HL-60 (cell line): ENCODE measurements at regions not wholly inside any gene's neighbourhood (a gene's known extent, or its start where the extent isn't known, plus 50 kb on each side); places are given as distances from the start of the nearest gene placed in this dataset.

Experiments used
- DNase-seq, 2 experiments: peaks; one replicate each; pipeline ENCODE4 v3.0.0-alpha.2; 2010 to 2020; ENCODE audit warnings: low read depth in 1 of 2, low spot score in 1 of 2
- H3K27ac ChIP-seq: fragments of 250-450 bp; sonication (Bioruptor Pico); replicated peaks from 2 replicates; pipeline ENCODE4 v1.5.1; 2020; ENCODE audit warnings: mild to moderate bottlenecking, moderate library complexity
- H3K27me3 ChIP-seq: fragments of 250-450 bp; sonication (Bioruptor Pico); 2 replicates; pipeline ENCODE4 v1.5.1; 2021; ENCODE audit warnings: mild to moderate bottlenecking, moderate library complexity; ENCODE audit not compliant: insufficient read depth, poor library complexity, severe bottlenecking
- H3K4me3 ChIP-seq: replicated peaks from 2 replicates; pipeline ENCODE4 v1.5.1; 2011; ENCODE audit warnings: mild to moderate bottlenecking, control low read depth, low read length; ENCODE audit not compliant: insufficient read depth
- GABPA ChIP-seq: IDR thresholded peaks from 2 replicates; pipeline ENCODE4 v1.6.1; 2012; ENCODE audit warnings: low read depth
- POLR2AphosphoS5 ChIP-seq: IDR thresholded peaks from 2 replicates; pipeline ENCODE4 v1.6.1; 2012; ENCODE audit warnings: low read depth
- SPI1 ChIP-seq: IDR thresholded peaks from 2 replicates; pipeline ENCODE4 v1.6.1; 2012; ENCODE audit warnings: low read depth, mild to moderate bottlenecking, borderline replicate concordance
- TF ChIP-seq, protein P1 (sequence below): IDR thresholded peaks from 2 replicates; pipeline ENCODE4 v1.6.1; 2012; ENCODE audit warnings: low read depth; ENCODE audit not compliant: insufficient replicate concordance
- TF ChIP-seq, protein P2 (sequence below): IDR thresholded peaks from one replicate; pipeline ENCODE4 v1.5.1; 2011; ENCODE audit warnings: low read length, control low read depth, inconsistent platforms; ENCODE audit not compliant: insufficient read depth

DNA sequence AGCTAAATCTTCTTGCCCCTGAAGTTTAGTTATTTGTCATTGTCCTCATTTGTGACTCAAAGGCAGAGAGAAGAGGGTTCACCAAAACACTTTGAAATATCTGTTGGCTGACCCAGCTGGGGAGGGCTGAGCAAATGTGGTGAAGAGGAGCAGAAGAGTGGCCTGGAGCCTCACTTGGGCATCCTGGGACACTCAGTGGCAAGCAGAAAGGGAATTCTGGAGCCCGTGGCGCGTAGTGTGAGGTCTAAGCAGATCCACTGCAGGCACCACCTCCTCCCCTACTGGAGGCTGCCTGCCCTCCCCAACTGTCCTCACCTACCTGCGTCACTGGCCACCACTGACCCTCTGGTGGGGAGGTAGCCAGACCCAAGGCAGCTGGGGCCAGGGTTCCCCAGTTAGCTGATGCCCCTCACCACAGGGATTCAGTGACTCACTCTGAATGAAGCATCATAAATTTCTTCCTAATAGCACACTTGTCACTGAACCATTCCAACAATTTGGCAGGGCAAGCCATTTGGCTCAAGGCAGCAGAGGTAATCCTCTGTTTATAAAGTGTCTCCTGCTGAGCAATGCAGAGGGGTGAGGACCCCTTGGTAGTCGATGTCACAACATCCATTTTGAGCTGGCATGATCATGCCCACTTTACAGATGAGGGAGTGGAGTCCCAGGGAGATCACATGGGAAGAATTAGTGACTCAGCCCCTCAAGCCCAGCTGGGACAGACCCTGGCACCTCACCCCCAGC lies 80.3 kb downstream of the NENF start:
- TF ChIP-seq, protein P1, sequence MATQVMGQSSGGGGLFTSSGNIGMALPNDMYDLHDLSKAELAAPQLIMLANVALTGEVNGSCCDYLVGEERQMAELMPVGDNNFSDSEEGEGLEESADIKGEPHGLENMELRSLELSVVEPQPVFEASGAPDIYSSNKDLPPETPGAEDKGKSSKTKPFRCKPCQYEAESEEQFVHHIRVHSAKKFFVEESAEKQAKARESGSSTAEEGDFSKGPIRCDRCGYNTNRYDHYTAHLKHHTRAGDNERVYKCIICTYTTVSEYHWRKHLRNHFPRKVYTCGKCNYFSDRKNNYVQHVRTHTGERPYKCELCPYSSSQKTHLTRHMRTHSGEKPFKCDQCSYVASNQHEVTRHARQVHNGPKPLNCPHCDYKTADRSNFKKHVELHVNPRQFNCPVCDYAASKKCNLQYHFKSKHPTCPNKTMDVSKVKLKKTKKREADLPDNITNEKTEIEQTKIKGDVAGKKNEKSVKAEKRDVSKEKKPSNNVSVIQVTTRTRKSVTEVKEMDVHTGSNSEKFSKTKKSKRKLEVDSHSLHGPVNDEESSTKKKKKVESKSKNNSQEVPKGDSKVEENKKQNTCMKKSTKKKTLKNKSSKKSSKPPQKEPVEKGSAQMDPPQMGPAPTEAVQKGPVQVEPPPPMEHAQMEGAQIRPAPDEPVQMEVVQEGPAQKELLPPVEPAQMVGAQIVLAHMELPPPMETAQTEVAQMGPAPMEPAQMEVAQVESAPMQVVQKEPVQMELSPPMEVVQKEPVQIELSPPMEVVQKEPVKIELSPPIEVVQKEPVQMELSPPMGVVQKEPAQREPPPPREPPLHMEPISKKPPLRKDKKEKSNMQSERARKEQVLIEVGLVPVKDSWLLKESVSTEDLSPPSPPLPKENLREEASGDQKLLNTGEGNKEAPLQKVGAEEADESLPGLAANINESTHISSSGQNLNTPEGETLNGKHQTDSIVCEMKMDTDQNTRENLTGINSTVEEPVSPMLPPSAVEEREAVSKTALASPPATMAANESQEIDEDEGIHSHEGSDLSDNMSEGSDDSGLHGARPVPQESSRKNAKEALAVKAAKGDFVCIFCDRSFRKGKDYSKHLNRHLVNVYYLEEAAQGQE = no peak
- TF ChIP-seq POLR2AphosphoS5 (no peak), GABPA (no peak), SPI1 (no peak)
- TF ChIP-seq, protein P2, sequence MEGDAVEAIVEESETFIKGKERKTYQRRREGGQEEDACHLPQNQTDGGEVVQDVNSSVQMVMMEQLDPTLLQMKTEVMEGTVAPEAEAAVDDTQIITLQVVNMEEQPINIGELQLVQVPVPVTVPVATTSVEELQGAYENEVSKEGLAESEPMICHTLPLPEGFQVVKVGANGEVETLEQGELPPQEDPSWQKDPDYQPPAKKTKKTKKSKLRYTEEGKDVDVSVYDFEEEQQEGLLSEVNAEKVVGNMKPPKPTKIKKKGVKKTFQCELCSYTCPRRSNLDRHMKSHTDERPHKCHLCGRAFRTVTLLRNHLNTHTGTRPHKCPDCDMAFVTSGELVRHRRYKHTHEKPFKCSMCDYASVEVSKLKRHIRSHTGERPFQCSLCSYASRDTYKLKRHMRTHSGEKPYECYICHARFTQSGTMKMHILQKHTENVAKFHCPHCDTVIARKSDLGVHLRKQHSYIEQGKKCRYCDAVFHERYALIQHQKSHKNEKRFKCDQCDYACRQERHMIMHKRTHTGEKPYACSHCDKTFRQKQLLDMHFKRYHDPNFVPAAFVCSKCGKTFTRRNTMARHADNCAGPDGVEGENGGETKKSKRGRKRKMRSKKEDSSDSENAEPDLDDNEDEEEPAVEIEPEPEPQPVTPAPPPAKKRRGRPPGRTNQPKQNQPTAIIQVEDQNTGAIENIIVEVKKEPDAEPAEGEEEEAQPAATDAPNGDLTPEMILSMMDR = no peak
- Histone ChIP-seq H3K27ac (no peak overlapping the region), H3K27me3 (peaks cover 30% of the 10 kb centered on the region), H3K4me3 (no peak overlapping the region)
- DNase-seq = no peak

DNA sequence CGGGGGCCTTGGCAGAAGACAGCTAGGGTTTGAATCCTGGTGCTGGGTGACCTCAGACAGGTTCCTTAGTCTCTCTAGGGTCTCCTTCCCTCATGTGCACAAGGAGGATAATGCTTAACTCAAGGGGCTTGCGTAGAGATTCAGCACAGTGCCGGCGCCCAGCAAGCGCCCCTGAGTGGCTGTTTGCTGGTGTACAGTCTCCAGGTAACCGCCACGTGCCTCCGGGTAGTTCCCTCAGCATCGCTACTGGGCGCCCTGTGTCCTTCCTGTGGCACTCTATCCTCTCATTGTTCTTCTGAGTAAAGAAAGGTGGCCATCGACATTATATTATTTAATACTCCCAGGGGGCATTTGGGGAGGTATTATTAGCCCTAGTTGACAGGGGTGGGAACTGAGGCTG lies 80.9 kb downstream of the NENF start:
- H3K27ac ChIP-seq = no peak overlapping the region
- no peak for DNase-seq
- no peak overlapping the region for H3K4me3 ChIP-seq
- H3K27me3 ChIP-seq = peaks cover 30% of the 10 kb centered on the region
- no peak for TF ChIP-seq POLR2AphosphoS5
- TF ChIP-seq, protein P1 = no peak
- TF ChIP-seq, protein P2 = no peak
- no peak for TF ChIP-seq SPI1
- TF ChIP-seq GABPA = no peak

DNA sequence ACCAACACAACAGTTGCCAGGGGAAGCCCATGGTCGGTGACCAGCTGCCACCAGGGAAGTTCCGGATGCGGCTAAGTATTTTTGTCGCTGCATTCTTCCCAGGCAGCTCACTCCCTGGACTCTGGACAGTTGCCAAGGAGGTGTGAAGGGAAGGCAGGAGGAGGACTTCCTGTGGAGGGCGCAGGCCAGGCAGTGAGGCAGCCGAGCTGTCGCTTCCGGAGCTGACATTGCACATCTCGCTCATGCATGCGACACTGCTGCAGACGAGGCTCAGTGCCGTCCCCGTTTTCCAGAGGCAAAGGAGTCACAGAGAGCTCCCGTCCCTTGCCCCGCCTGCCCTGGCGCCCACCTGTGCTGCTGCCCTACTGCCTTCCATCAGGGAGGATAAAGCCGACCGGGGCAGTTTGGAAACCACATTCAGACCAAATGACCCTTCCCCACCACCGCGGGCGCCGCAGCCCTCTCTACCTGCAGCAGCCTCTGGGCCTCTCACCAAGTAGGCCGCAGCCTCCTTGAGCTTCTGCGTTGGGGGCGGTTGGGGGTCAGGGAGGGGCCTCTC lies 81.4 kb downstream of the NENF start:
- DNase-seq = peak; percentile 26 to 68
- Histone ChIP-seq H3K27me3 (peaks cover 30% of the 10 kb centered on the region), H3K27ac (no peak overlapping the region), H3K4me3 (no peak overlapping the region)
- TF ChIP-seq, protein P2 = no peak
- no peak for TF ChIP-seq GABPA
- TF ChIP-seq, protein P1 = no peak
- peak; percentile 32; the same call in 1 of the 2 replicates for TF ChIP-seq POLR2AphosphoS5
- no peak for TF ChIP-seq SPI1
